ENCODE measurements at regions not wholly inside any gene's neighbourhood (a gene's known extent, or its start where the extent isn't known, plus 50 kb on each side); places are given as distances from the start of the nearest gene placed in this dataset.

GRCh38 chr9:8179381-8180053 lies 379.9 kb upstream of the DMAC1 start:
- intact Hi-C loops (cut with DNase I; ENCODE audit: low total_unique reads), result no loop called here
- Histone ChIP-seq H3K27me3 (no peaks in the 10 kb centered on the region), H3K4me1 (no peaks in the 10 kb centered on the region), H3K4me3 (no peak overlapping the region), H3K27ac (no peak overlapping the region), H3K36me3 (no peaks in the 10 kb centered on the region), H3K9me3 (no peaks in the 10 kb centered on the region)
- no peak for DNase-seq
- no peak for TF ChIP-seq POLR2A (IDR thresholded peaks at IDR 0.05)

- Histone ChIP-seq H3K27me3 (no peaks in the 10 kb centered on the region), H3K27ac (no peak overlapping the region), H3K36me3 (no peaks in the 10 kb centered on the region), H3K4me3 (no peak overlapping the region), H3K4me1 (no peaks in the 10 kb centered on the region), H3K9me3 (no peaks in the 10 kb centered on the region)
- intact Hi-C loops (cut with DNase I; ENCODE audit: low total_unique reads), result no loop called here
- DNase-seq, result no peak
- no peak for TF ChIP-seq POLR2A (IDR thresholded peaks at IDR 0.05)
- no peak for TF ChIP-seq CTCF (IDR thresholded peaks at IDR 0.05)
Observed at GRCh38 chr9:8172000-8172399, 372.4 kb upstream of the DMAC1 start.

- Histone ChIP-seq H3K4me3 (no peak overlapping the region), H3K9me3 (no peaks in the 10 kb centered on the region), H3K36me3 (no peaks in the 10 kb centered on the region), H3K4me1 (no peaks in the 10 kb centered on the region), H3K27me3 (no peaks in the 10 kb centered on the region), H3K27ac (no peak overlapping the region)
- DNase-seq, result peak in 1 of 2 donors; percentile 16
- intact Hi-C loops (cut with DNase I; ENCODE audit: low total_unique reads), result no loop called here
- TF ChIP-seq POLR2A (IDR thresholded peaks at IDR 0.05) (no peak), CTCF (IDR thresholded peaks at IDR 0.05) (no peak)
Observed at GRCh38 chr9:8168916-8169438, 369.4 kb upstream of the DMAC1 start.

GRCh38 chr9:8160787-8161186 lies 361.2 kb upstream of the DMAC1 start:
- Histone ChIP-seq H3K27me3 (no peaks in the 10 kb centered on the region), H3K4me1 (no peaks in the 10 kb centered on the region), H3K27ac (no peak overlapping the region), H3K36me3 (no peaks in the 10 kb centered on the region), H3K4me3 (no peak overlapping the region), H3K9me3 (no peaks in the 10 kb centered on the region)
- intact Hi-C loops (cut with DNase I; ENCODE audit: low total_unique reads), result no loop called here
- no peak for TF ChIP-seq CTCF (IDR thresholded peaks at IDR 0.05)
- no peak for TF ChIP-seq POLR2A (IDR thresholded peaks at IDR 0.05)
- DNase-seq, result no peak

GRCh38 chr9:8158574-8158973 lies 359.0 kb upstream of the DMAC1 start:
- intact Hi-C loops (cut with DNase I; ENCODE audit: low total_unique reads), result no loop called here
- TF ChIP-seq POLR2A (IDR thresholded peaks at IDR 0.05), result no peak
- no peak for TF ChIP-seq CTCF (IDR thresholded peaks at IDR 0.05)

More at GRCh38 chr9:8158574-8158973, 359.0 kb upstream of the DMAC1 start:
- H3K27ac ChIP-seq, result no peak overlapping the region
- H3K4me3 ChIP-seq, result no peak overlapping the region
- no peaks in the 10 kb centered on the region for H3K27me3 ChIP-seq
- DNase-seq, result no peak
- no peaks in the 10 kb centered on the region for H3K9me3 ChIP-seq
- no peaks in the 10 kb centered on the region for H3K4me1 ChIP-seq
- H3K36me3 ChIP-seq, result no peaks in the 10 kb centered on the region
